ENCODE measurements at regions not wholly inside any gene's neighbourhood (a gene's known extent, or its start where the extent isn't known, plus 50 kb on each side); places are given as distances from the start of the nearest gene placed in this dataset.
"Not testable (repeated sequence)": the region's sequence is repeated elsewhere in the genome, so short reads cannot be mapped to it uniquely, and the experiment has no call there.

- no peak overlapping the region for H3K27ac Mint-ChIP-seq
- H3K27me3 Mint-ChIP-seq, result no peaks in the 10 kb centered on the region
- H3K4me3 Mint-ChIP-seq, result no peak overlapping the region
- no peaks in the 10 kb centered on the region for H3K4me1 Mint-ChIP-seq
- no peak for ATAC-seq (replicated peaks)
- H3K9me3 Mint-ChIP-seq, result no peaks in the 10 kb centered on the region
- H3K36me3 Mint-ChIP-seq (ENCODE audit: low read depth), result no peaks in the 10 kb centered on the region
Observed at GRCh38 chr15:20344601-20345400, 196.8 kb downstream of the GOLGA6L6 start.

GRCh38 chr15:20343395-20344211 lies 198.0 kb downstream of the GOLGA6L6 start:
- H3K9me3 Mint-ChIP-seq; H3K27ac Mint-ChIP-seq; ATAC-seq (replicated peaks); H3K4me1 Mint-ChIP-seq; H3K4me3 Mint-ChIP-seq; H3K36me3 Mint-ChIP-seq (ENCODE audit: low read depth); H3K27me3 Mint-ChIP-seq: not testable (repeated sequence)

- H3K9me3 Mint-ChIP-seq; H3K27ac Mint-ChIP-seq; H3K27me3 Mint-ChIP-seq; H3K4me1 Mint-ChIP-seq; H3K4me3 Mint-ChIP-seq; H3K36me3 Mint-ChIP-seq (ENCODE audit: low read depth); ATAC-seq (replicated peaks): not testable (repeated sequence)
Observed at GRCh38 chr15:20342601-20343394, 198.8 kb downstream of the GOLGA6L6 start.

GRCh38 chr15:20341901-20342600 lies 199.5 kb downstream of the GOLGA6L6 start:
- Mint-ChIP-seq H3K4me1 (no peaks in the 10 kb centered on the region), H3K9me3 (peaks cover 2% of the 10 kb centered on the region), H3K4me3 (no peak overlapping the region), H3K27me3 (no peaks in the 10 kb centered on the region), H3K36me3 (ENCODE audit: low read depth) (no peaks in the 10 kb centered on the region), H3K27ac (no peak overlapping the region)
- ATAC-seq (replicated peaks), result no peak

DNA sequence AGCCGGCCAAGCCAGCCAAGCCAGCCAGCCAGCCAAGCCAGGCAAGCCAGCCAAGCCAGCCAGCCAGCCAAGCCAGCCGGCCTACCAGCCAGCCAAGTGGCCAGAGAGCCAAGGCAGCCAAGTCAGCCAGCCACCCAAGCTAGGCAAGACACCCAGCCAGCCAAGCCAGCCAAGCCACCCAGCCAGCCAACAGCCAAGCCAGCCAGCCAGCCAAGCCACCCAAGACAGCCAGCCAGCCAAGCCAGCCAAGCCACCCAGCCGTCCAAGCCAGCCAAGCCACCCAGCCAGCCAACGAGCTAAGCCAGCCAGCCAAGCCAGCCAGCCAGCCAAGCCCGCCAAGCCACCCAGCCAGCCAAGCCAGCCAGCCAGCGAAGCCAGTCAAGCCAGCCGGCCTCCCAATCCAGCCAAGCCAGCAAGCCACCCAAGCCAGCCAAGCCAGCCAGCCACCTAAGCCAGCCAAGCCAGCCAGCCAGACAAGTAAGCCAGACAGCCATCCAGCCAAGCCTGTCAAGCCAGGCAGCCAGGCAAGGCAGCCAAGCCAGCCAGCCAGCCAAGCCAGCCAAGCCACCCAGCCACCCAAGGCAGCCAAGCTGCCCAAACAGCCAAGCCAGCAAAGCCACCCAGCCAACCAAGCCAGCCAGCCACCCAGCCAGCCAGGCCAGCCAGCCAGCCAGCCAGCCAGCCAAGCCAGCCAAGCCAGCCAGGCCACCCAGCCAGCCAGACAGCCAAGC lies 200.5 kb downstream of the GOLGA6L6 start:
- no peaks in the 10 kb centered on the region for H3K27me3 Mint-ChIP-seq
- H3K4me1 Mint-ChIP-seq, result no peaks in the 10 kb centered on the region
- no peaks in the 10 kb centered on the region for H3K36me3 Mint-ChIP-seq (ENCODE audit: low read depth)
- H3K4me3 Mint-ChIP-seq, result no peak overlapping the region
- peaks cover 3% of the 10 kb centered on the region for H3K9me3 Mint-ChIP-seq
- peak; percentile 25 for ATAC-seq (replicated peaks)
- no peak overlapping the region for H3K27ac Mint-ChIP-seq

GRCh38 chr15:20340331-20340811 lies 201.2 kb downstream of the GOLGA6L6 start:
- H3K36me3 Mint-ChIP-seq (ENCODE audit: low read depth), result no peaks in the 10 kb centered on the region
- H3K4me1 Mint-ChIP-seq, result no peaks in the 10 kb centered on the region
- peaks cover 3% of the 10 kb centered on the region for H3K9me3 Mint-ChIP-seq
- no peaks in the 10 kb centered on the region for H3K27me3 Mint-ChIP-seq
- no peak overlapping the region for H3K4me3 Mint-ChIP-seq
- ATAC-seq (replicated peaks), result peak; percentile 33
- H3K27ac Mint-ChIP-seq, result no peak overlapping the region

- H3K9me3 Mint-ChIP-seq; H3K36me3 Mint-ChIP-seq (ENCODE audit: low read depth); H3K4me3 Mint-ChIP-seq; H3K27me3 Mint-ChIP-seq; H3K4me1 Mint-ChIP-seq; ATAC-seq (replicated peaks); H3K27ac Mint-ChIP-seq: not testable (repeated sequence)
Observed at GRCh38 chr15:20339086-20339791, 202.4 kb downstream of the GOLGA6L6 start.

GRCh38 chr15:20338671-20339070 lies 202.9 kb downstream of the GOLGA6L6 start:
- H3K27me3 Mint-ChIP-seq; H3K36me3 Mint-ChIP-seq (ENCODE audit: low read depth); ATAC-seq (replicated peaks); H3K4me3 Mint-ChIP-seq; H3K9me3 Mint-ChIP-seq; H3K27ac Mint-ChIP-seq; H3K4me1 Mint-ChIP-seq: not testable (repeated sequence)

GRCh38 chr15:20337238-20337637 lies 204.4 kb downstream of the GOLGA6L6 start:
- not testable (repeated sequence) for ATAC-seq (replicated peaks); H3K9me3 Mint-ChIP-seq; H3K4me1 Mint-ChIP-seq

DNA sequence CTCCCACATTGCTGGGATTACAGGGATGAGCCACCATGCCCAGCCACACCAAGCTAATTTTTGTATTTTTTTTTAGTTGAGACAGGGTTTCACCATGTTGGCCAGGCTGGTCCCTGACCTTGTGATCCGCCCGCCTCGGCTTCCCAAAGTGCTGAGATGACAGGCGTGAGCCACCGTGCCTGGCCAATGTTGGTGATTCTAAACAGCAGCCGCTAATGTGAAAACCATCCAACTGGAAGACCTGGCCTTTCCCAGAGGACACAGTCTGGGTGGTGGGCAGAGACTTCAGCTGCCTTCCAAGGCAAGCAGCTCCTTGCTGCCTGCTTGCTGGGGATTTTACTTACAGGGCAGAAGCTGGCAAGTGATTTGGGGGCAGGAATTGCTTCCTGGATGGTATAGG lies 207.1 kb downstream of the GOLGA6L6 start:
- not testable (repeated sequence) for H3K9me3 Mint-ChIP-seq; H3K36me3 Mint-ChIP-seq (ENCODE audit: low read depth); H3K4me1 Mint-ChIP-seq; H3K27me3 Mint-ChIP-seq; ATAC-seq (replicated peaks); H3K27ac Mint-ChIP-seq; H3K4me3 Mint-ChIP-seq

More at GRCh38 chr15:20337238-20337637, 204.4 kb downstream of the GOLGA6L6 start:
- not testable (repeated sequence) for H3K27me3 Mint-ChIP-seq; H3K27ac Mint-ChIP-seq; H3K36me3 Mint-ChIP-seq (ENCODE audit: low read depth); H3K4me3 Mint-ChIP-seq

DNA sequence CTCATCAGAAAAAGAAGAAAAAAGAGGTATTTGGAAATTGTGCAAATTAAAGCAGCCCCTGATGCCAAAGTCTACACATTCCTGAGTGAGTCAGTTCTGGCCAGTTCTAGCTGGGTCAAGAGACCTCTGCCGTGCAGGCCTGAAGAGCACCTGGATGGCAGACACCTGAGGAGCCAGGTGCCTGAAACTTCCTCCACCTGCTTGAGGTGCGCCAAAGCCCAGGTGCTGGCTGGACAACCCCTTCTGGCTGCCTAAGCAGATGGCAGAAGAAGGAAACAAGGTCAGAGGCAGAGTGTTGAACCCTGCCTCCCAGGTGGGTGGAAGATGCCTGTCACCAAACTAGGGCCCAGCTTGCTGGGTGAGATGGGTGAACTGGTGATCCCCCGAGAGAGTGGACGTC lies 215.8 kb downstream of the GOLGA6L6 start:
- H3K27ac Mint-ChIP-seq; H3K9me3 Mint-ChIP-seq; H3K4me1 Mint-ChIP-seq; H3K36me3 Mint-ChIP-seq (ENCODE audit: low read depth); H3K27me3 Mint-ChIP-seq; ATAC-seq (replicated peaks); H3K4me3 Mint-ChIP-seq: not testable (repeated sequence)

DNA sequence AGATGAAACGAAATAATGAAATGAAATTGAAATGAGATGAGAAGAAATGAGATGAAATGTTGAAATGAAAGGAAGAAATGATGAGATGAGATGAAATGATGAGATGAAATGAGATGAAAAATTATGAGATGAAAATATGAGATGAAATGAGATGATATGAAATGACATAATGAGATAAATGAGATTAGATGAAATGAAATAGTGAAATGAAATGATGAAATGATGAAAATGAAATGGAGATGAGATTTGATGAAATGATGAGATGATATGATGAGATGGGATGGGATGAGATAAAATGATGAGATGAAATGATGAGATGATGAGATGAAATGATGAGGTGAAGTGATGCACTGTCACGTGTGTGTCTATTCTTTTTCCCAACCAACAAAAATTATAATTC lies 224.5 kb downstream of the GOLGA6L6 start:
- H3K27me3 Mint-ChIP-seq; H3K36me3 Mint-ChIP-seq (ENCODE audit: low read depth); H3K4me1 Mint-ChIP-seq; H3K4me3 Mint-ChIP-seq; H3K27ac Mint-ChIP-seq; ATAC-seq (replicated peaks); H3K9me3 Mint-ChIP-seq: not testable (repeated sequence)

GRCh38 chr15:20311014-20311680 lies 230.5 kb downstream of the GOLGA6L6 start:
- H3K4me3 Mint-ChIP-seq; H3K4me1 Mint-ChIP-seq; H3K27ac Mint-ChIP-seq; H3K27me3 Mint-ChIP-seq; ATAC-seq (replicated peaks); H3K36me3 Mint-ChIP-seq (ENCODE audit: low read depth); H3K9me3 Mint-ChIP-seq: not testable (repeated sequence)
